CD4-positive, alpha-beta T cell treated with Interleukin-1 beta for 1 hour (primary cell): ENCODE measurements at regions not wholly inside any gene's neighbourhood (a gene's known extent, or its start where the extent isn't known, plus 50 kb on each side); places are given as distances from the start of the nearest gene placed in this dataset.
A peak's percentile ranks its signal among the peaks of the same experiment; 100 is the strongest.
"Not testable (repeated sequence)": the region's sequence is repeated elsewhere in the genome, so short reads cannot be mapped to it uniquely, and the experiment has no call there.

ENCODE experiments used
- DNase-seq, 2 donors: peaks; one replicate each; pipeline ENCODE4 v3.0.0-alpha.2; 2020 to 2022

- DNase-seq = not testable (repeated sequence)
Measured at GRCh38 chr17:27365329-27365945, 71.5 kb downstream of the WSB1 start.

DNA sequence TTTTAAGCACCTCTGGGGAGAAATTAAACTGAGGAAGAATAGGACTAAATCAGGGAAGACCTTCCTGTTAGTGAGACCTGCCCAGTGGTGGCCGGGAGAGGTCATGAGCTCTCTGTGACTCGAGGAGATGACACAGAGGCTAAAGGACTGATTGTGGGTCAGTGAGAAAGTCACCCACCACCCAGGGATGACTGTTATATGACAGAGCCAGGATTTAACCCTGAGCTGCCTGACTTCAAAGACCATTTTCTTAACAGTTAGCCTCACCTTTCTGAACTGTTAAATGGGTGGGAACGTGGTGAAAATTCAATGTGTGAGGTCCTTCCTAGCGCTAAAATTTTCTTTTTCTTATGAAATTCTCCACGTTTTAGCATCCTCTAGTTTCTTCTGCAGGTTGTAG lies 72.5 kb downstream of the WSB1 start:
- no peak for DNase-seq

DNA sequence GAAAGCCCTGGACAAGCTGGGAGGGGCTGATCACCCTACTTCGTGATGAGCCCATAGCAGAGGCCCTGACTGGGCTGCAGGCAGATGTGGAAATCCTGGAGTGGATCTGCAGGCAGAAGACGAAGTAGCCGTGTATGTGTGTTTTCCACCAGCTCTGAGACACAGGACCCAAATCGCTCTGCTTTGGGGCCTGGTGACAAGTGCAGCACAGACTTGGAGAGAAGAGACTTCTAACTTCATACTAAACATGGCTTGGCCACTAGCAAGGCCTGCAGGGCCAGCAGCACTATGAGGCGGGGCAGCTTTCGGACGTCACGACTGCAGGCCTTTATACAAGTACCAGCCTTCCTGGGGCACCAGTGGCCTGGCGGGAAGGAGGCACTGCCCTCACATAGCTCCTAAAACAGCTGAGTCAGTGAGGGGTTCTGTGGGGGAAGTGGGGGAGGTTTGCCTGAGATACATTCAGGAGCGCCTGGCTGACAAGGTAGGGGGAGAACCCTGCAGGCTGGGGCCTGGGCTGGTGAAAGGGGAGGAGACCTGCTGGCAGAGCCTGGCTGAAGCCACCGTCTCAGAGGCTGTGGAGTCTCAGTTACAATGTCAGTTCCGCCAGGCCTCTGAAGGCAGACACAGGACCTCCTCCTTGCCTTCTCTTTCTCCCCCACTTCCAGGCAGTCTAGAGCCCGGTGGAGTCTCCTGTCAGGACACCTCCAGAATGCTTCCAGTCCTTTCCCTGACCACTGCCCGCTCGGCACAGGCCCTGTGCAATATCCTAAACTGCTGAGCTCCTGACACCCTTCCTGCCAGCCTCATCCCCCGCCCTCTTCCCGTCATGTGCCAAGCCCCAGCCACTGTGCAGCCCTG lies 73.4 kb downstream of the WSB1 start:
- DNase-seq = no peak

- DNase-seq = no peak
Measured at GRCh38 chr17:27368151-27368795, 74.4 kb downstream of the WSB1 start.

GRCh38 chr17:27368980-27369379 lies 75.1 kb downstream of the WSB1 start:
- DNase-seq = no peak

GRCh38 chr17:27370776-27371175 lies 76.9 kb downstream of the WSB1 start:
- DNase-seq = no peak

GRCh38 chr17:27373695-27374094 lies 79.8 kb downstream of the WSB1 start:
- DNase-seq = not testable (repeated sequence)

DNA sequence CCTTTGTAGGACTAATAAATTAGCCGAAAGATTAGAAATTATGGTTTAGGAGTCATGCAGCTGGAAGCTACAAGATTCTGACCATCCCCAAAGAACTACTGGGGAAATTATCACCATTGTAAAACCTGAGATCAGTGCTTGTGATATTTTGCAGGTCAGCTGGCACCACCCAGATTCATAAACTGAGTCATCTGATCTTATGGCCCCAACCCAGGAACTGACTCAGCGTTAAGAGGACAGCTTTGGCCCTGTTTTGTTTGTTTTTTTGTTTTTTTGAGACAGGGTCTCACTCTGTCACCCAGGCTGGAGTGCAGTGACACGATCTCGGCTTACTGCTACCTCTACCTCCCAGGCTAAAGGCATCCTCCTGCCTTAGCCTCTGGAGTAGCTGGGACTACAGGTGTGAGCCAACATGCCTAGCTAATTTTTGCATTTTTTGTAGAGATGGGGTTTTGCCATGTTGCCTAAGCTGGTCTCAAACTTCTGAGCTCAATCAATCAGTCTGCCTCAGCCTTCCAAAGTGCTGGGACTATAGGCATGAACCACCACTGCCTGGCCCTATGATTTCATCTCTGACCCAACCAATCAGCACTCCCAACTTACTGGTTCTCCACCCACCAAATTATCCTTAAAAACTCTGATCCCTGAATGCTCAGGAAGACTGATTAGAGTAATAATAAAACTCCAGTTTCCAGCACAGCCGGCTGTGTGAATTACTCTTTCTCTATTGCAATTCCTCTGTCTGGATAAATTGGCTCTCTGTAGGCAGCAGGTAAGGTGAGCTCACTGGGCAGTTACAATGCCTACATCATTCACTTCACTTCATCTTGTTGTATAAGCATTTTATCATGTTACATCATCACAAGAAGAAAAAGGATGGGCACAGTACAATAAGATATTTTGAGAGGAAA lies 79.4 kb upstream of the KSR1 start:
- no peak for DNase-seq

DNA sequence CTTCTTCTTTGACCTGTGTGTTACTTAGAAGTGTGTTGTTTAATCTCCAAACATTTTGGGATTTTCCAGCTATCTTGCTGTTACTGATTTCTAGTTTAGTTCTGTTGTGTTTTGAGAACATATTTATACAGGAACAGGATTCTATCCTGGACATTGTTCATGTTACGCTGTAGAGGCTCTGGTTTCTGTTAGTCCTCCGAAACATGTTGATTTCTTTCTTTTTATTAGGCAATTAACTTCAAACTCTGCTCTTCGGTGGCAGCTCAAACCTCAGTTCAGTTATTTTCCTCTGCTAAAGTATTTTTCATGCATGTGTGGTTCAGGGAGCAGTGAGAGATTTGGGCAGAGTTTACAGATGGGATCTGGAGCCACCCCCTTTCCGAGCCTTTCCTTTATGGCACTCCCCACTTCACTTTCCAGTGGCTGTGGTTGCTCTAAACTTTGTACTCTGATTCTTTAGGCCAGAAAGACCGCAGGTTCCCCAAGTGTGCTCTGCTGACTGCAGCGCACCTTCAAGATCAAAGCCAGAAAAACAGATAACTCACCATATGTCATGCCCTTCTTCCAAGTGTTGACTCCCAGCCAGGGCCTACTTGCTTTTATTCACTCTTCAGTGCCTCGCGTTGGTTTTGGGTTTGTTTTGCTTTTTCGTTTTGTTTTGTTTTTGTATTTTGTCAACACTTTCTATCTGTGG lies 77.6 kb upstream of the KSR1 start:
- DNase-seq = no peak

GRCh38 chr17:27379888-27380533 lies 76.2 kb upstream of the KSR1 start:
- no peak for DNase-seq

- no peak for DNase-seq
Measured at GRCh38 chr17:27380551-27380950, 75.7 kb upstream of the KSR1 start.

- DNase-seq = peak; percentile 71 to 75
Measured at GRCh38 chr17:27381007-27381501, 75.2 kb upstream of the KSR1 start.

DNA sequence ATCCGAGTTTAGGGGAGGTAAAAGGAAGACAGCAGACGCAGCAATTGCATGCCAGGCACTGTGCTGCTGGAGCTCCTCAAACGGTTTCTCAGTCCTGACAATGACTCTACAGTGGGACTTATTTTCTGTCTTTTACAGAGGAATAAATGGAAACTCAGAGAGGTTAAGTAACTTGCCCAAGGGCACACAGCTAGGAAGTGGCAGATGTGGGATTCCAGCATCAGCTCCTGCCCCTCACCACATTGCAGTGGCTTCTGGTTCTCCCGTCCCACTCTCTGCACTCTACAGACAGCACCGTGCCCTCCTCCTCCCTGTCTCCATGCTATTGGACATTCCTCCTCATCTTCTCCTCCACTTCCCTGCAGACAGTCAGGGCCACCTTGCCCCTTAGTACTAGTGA lies 74.2 kb upstream of the KSR1 start:
- no peak for DNase-seq

DNA sequence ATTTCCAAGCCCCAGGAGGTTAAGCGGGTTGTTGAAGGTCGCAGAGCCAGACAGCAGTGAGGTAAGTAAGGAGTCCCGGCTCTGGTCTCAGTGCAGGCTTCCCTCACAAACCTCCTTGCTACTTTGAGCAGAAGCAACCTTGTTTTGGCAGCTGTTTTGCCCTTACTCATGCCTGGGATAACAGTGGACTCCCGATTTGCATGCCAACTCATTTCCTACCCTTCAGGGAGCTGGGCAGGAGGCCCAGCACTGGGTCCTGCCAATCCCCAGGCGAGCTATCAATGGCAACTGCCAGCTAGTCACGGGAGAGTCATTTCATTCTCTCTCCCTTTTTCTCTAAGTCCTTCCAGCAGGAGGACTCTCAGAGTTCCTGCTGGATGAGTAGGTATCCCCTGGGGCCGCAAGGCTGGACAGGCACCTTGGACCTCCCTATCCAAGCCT lies 72.0 kb upstream of the KSR1 start:
- DNase-seq = no peak

DNA sequence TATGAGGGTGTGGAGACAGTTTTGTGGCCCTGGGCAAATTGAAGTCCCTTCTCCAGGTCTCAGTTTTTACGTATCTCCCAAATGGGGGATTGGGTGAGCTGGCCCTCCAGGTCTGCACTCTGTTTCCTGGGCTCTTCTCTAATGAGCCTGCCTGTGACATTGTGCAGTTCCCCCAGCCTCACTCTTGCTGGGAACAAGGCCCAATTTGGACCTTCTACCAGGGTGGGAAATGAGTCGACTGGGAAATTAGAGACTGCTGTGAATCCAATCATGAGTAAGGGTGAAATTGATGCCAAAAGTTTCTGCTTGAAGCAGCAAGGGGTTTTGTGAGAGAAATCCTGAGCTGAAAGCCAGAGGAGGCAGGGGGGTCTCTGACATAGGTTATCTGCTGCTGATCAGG lies 71.5 kb upstream of the KSR1 start:
- no peak for DNase-seq

DNA sequence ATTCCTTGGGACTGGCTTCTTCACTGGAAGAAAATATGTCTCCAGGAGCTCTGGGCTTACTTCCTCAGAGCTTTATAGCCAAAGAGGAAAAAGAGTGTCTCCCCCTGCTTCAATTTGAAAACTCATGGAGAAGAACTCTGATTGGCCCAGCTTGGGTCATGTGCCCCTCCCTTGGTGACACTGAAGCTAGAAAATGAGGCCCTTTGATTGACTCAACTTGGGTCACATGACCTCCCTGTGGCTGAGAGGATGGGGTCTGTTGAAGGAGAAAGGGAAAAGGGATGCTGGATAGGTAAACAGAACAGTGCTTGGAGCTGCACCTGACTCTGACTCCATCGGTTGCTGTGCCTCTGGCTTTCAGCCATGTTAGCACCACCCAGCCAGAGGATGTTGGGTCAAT lies 70.6 kb upstream of the KSR1 start:
- DNase-seq = no peak

GRCh38 chr17:27386206-27387075 lies 69.8 kb upstream of the KSR1 start:
- no peak for DNase-seq

GRCh38 chr17:27389542-27390140 lies 66.6 kb upstream of the KSR1 start:
- no peak for DNase-seq

DNA sequence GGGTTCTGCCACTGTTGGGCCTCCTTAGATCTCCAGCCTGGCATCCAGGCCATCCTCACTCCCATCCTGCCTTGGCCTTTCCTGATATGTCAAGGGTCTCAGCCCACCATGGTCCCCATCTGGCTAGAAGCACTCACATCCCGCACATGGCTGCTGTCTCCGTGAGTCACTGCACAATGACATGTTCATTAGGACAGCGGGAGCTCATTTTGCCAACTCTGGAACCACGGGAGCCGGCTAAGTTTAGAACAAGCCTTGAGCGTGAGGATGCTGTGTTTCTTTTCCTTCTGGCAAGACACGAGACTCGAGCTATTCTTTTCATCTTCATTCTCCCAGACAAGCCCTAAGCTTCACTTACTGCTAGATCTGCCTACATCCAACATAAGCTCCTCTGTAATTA lies 65.7 kb upstream of the KSR1 start:
- DNase-seq = no peak

- no peak for DNase-seq
Measured at GRCh38 chr17:27391427-27391826, 64.8 kb upstream of the KSR1 start.
